Vagina (tissue), 2 donors: ENCODE measurements at regions not wholly inside any gene's neighbourhood (a gene's known extent, or its start where the extent isn't known, plus 50 kb on each side); places are given as distances from the start of the nearest gene placed in this dataset.

Experiments used
- DNase-seq, 2 donors: peaks; one replicate each; pipeline ENCODE4 v3.0.0-alpha.2; 2017; ENCODE audit errors: extremely low spot score in 2 of 2
- H3K27ac ChIP-seq: fragments of 200-600 bp; sonication (generic); one replicate; pipeline ENCODE4 v1.5.1; 2019
- H3K27me3 ChIP-seq: fragments of 200-600 bp; sonication (generic); one replicate; pipeline ENCODE4 v1.5.1; 2019
- H3K36me3 ChIP-seq, 2 donors: fragments of 200-600 bp; sonication (generic); one replicate each; pipeline ENCODE4 v1.5.1; 2017 to 2019
- H3K4me1 ChIP-seq: fragments of 200-600 bp; sonication (generic); one replicate; pipeline ENCODE4 v1.5.1; 2019
- H3K4me3 ChIP-seq, 2 donors: fragments of 200-600 bp; sonication (generic); 1 replicate in 1 of 2; 2 replicates in 1 of 2; pipeline ENCODE4 v1.5.1; 2016 to 2019
- H3K9me3 ChIP-seq: fragments of 200-600 bp; sonication (generic); one replicate; pipeline ENCODE4 v1.5.1; 2019
- CTCF ChIP-seq, 3 experiments: fragments of 450-650 bp in 2 of 3; fragments of 200-600 bp in 1 of 3; sonication (generic) in 1 of 3; IDR thresholded peaks; one replicate each; pipeline ENCODE4 v1.5.1; 2017 to 2019; ENCODE audit warnings: antibody characterized with exemption in 3 of 3, mild to moderate bottlenecking in 2 of 3, moderate library complexity in 2 of 3
- POLR2A ChIP-seq, 2 donors: fragments of 450-650 bp; IDR thresholded peaks; one replicate each; pipeline ENCODE4 v1.6.1; 2017; ENCODE audit warnings: antibody characterized with exemption in 2 of 2, mild to moderate bottlenecking in 2 of 2, moderate library complexity in 2 of 2
- POLR2AphosphoS5 ChIP-seq, 2 donors: sonication (generic); formaldehyde crosslinking; IDR thresholded peaks; one replicate each; pipeline ENCODE4 v1.9.0; 2017; ENCODE audit warnings: antibody characterized with exemption in 2 of 2, mild to moderate bottlenecking in 2 of 2, low read depth in 1 of 2; ENCODE audit not compliant: insufficient read depth in 1 of 2
- intact Hi-C: fragments of 100-400 bp; cut with DNase I; formaldehyde crosslinking; loops from one replicate; pipeline ENCODE4 v1.15.1; 2023

GRCh38 chr7:131061158-131061557, 266.5 kb upstream of the MKLN1 start:
- TF ChIP-seq POLR2AphosphoS5 (IDR thresholded peaks at IDR 0.05; ENCODE audit: insufficient read depth in 1 of 2, low read depth in 1 of 2) (no peak), POLR2A (IDR thresholded peaks at IDR 0.05) (no peak), CTCF (IDR thresholded peaks at IDR 0.05) (no peak)
- intact Hi-C loops, result no loop called here
- Histone ChIP-seq H3K9me3 (no peaks in the 10 kb centered on the region), H3K4me1 (peaks cover 38% of the 10 kb centered on the region), H3K27ac (no peak overlapping the region), H3K4me3 (no peak overlapping the region), H3K36me3 (no peaks in the 10 kb centered on the region), H3K27me3 (no peaks in the 10 kb centered on the region)
- DNase-seq, result no peak

GRCh38 chr7:131061818-131062217, 265.9 kb upstream of the MKLN1 start:
- Histone ChIP-seq H3K4me1 (peaks cover 32% of the 10 kb centered on the region), H3K27ac (no peak overlapping the region), H3K9me3 (no peaks in the 10 kb centered on the region), H3K4me3 (no peak overlapping the region), H3K36me3 (no peaks in the 10 kb centered on the region), H3K27me3 (no peaks in the 10 kb centered on the region)
- no peak for TF ChIP-seq CTCF (IDR thresholded peaks at IDR 0.05)
- TF ChIP-seq POLR2A (IDR thresholded peaks at IDR 0.05), result no peak
- TF ChIP-seq POLR2AphosphoS5 (IDR thresholded peaks at IDR 0.05; ENCODE audit: insufficient read depth in 1 of 2, low read depth in 1 of 2), result no peak
- intact Hi-C loops, result no loop called here
- no peak for DNase-seq

GRCh38 chr7:131066635-131067034, 261.0 kb upstream of the MKLN1 start:
- intact Hi-C loops, result no loop called here
- H3K9me3 ChIP-seq, result no peaks in the 10 kb centered on the region
- TF ChIP-seq POLR2A (IDR thresholded peaks at IDR 0.05) (no peak), CTCF (IDR thresholded peaks at IDR 0.05) (no peak), POLR2AphosphoS5 (IDR thresholded peaks at IDR 0.05; ENCODE audit: insufficient read depth in 1 of 2, low read depth in 1 of 2) (no peak)
- no peaks in the 10 kb centered on the region for H3K36me3 ChIP-seq
- no peaks in the 10 kb centered on the region for H3K27me3 ChIP-seq
- peaks cover 42% of the 10 kb centered on the region for H3K4me1 ChIP-seq
- H3K27ac ChIP-seq, result no peak overlapping the region
- no peak overlapping the region for H3K4me3 ChIP-seq
- DNase-seq, result no peak

- Histone ChIP-seq H3K4me1 (peaks cover 44% of the 10 kb centered on the region), H3K27me3 (no peaks in the 10 kb centered on the region), H3K27ac (no peak overlapping the region), H3K4me3 (no peak overlapping the region), H3K9me3 (no peaks in the 10 kb centered on the region), H3K36me3 (no peaks in the 10 kb centered on the region)
- intact Hi-C loops, result no loop called here
- no peak for DNase-seq
- TF ChIP-seq POLR2AphosphoS5 (IDR thresholded peaks at IDR 0.05; ENCODE audit: insufficient read depth in 1 of 2, low read depth in 1 of 2) (no peak), POLR2A (IDR thresholded peaks at IDR 0.05) (no peak), CTCF (IDR thresholded peaks at IDR 0.05) (no peak)
These were observed 260.5 kb upstream of the MKLN1 start for GRCh38 chr7:131067220-131067619.

GRCh38 chr7:131068604-131069021, 259.1 kb upstream of the MKLN1 start:
- H3K36me3 ChIP-seq, result no peaks in the 10 kb centered on the region
- H3K4me1 ChIP-seq, result peaks cover 57% of the 10 kb centered on the region
- H3K4me3 ChIP-seq, result no peak overlapping the region
- no peak for TF ChIP-seq CTCF (IDR thresholded peaks at IDR 0.05)
- TF ChIP-seq POLR2AphosphoS5 (IDR thresholded peaks at IDR 0.05; ENCODE audit: insufficient read depth in 1 of 2, low read depth in 1 of 2), result no peak
- no peak for TF ChIP-seq POLR2A (IDR thresholded peaks at IDR 0.05)
- H3K27ac ChIP-seq, result no peak overlapping the region
- DNase-seq, result no peak
- intact Hi-C loops, result no loop called here
- H3K9me3 ChIP-seq, result no peaks in the 10 kb centered on the region
- H3K27me3 ChIP-seq, result no peaks in the 10 kb centered on the region
